Retinal pigment epithelial cell (primary cell): ENCODE measurements at regions not wholly inside any gene's neighbourhood (a gene's known extent, or its start where the extent isn't known, plus 50 kb on each side); places are given as distances from the start of the nearest gene placed in this dataset.

ENCODE experiments used
- DNase-seq: peaks from one replicate; pipeline ENCODE4 v3.0.0-alpha.2; 2010; ENCODE audit warnings: low read depth
- H3K4me3 ChIP-seq: 2 replicates; pipeline ENCODE4 v1.5.1; 2011; ENCODE audit warnings: mild to moderate bottlenecking, low read length, control low read depth, moderate library complexity
- TF ChIP-seq, protein P1 (sequence below): conservative IDR thresholded peaks from 2 replicates; pipeline ENCODE4 v1.5.1; 2011; ENCODE audit warnings: low read depth, low read length, control low read depth, inconsistent platforms

DNA sequence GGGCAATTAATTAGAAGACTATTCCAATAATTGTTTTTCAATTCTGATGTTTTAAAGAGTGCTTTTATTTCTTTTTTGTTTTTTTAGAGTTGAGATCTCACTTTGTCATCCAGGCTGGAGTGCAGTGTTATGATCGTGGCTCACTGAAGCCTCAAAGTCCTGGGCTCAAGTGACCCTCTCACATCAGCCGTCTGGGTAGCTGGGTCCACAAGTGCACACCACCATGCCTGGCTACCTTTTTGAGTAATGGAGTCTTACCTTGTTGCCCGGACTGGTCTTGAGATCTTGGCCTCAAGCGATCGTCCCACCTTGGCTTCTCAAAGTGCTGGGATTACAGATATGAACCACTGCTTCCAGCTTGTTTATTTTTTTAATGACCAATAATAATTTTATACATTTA is 207.8 kb downstream of the NDFIP2 start:
- DNase-seq = no peak
- no peak overlapping the region for H3K4me3 ChIP-seq
- TF ChIP-seq, protein P1, sequence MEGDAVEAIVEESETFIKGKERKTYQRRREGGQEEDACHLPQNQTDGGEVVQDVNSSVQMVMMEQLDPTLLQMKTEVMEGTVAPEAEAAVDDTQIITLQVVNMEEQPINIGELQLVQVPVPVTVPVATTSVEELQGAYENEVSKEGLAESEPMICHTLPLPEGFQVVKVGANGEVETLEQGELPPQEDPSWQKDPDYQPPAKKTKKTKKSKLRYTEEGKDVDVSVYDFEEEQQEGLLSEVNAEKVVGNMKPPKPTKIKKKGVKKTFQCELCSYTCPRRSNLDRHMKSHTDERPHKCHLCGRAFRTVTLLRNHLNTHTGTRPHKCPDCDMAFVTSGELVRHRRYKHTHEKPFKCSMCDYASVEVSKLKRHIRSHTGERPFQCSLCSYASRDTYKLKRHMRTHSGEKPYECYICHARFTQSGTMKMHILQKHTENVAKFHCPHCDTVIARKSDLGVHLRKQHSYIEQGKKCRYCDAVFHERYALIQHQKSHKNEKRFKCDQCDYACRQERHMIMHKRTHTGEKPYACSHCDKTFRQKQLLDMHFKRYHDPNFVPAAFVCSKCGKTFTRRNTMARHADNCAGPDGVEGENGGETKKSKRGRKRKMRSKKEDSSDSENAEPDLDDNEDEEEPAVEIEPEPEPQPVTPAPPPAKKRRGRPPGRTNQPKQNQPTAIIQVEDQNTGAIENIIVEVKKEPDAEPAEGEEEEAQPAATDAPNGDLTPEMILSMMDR = no peak

DNA sequence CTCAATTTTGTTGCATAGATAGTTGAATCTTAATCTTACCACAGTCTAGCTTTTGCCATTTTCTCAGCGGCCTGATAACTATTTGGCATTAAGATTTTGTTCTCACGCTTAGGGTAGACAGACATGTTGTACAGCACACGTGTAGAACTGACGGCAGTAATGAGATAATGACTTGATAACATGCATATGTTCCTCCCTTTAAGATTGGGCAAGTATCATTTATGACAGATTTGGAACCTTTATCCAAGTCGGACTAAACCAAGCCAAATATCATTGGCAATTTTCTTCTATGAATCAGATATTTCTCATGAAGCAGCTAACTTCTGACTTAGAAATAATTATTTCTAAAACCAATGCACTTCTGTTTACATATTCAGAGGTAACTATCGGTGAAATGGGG is 205.5 kb downstream of the NDFIP2 start:
- no peak for DNase-seq
- TF ChIP-seq, protein P1 = no peak

DNA sequence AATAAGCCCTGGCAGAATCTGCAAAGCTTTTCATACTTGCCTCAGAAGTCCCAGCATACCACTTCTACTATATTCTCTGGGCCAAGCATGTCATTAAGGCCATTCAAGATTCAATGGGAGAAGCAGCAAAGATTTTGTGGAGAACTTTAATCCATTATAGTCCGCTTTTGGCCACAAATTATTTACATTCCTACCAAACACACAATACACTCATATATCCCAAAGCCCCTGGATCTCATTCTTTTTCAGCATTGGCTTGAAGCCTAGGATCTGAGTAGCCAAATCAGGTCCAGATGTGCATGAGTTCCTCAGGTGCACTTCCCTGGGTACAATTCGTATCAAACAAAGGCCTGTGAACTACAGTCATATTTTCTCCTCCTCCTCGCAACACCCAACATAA is 203.4 kb downstream of the NDFIP2 start:
- no peak overlapping the region for H3K4me3 ChIP-seq
- DNase-seq = no peak
- TF ChIP-seq, protein P1 = no peak

More for the DNA sequence above, 205.5 kb downstream of the NDFIP2 start:
- H3K4me3 ChIP-seq = no peak overlapping the region

DNA sequence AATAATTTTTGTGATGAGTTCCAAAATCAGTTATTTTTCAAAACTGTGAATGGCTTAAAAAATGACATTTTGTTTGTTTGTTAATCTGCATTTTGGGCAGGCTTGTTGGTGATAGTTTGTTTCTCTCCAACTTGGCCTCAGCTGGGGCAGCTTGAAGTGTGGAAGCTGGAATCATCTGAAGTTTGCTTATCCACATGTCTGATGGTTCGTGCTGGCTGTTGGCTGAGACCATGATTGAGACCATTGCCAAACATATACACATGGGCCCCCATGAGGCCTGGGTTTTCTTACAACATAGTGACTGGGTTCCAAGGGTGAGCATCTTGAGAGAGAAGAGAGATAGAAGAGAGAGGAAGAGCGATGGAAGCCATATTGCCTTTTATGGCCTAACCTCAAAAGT is 201.2 kb downstream of the NDFIP2 start:
- DNase-seq = no peak

DNA sequence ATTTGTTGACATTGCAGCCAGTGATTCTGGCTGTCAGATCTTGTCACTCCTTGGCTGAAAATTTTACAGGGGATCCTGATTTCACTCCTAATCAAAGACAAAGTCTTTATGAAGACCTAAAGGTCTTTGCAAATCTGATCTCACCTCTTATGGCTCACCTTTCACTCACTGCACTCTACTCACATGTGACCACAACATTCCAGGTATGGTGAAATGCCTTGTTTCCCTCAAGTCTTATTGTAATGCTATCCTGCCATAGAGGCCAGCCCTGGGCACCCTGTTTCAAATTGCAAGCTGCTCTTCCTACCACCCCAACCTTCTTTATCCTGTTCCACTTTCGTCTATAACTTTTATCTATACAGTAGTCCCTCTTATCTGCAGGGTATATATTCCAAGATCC is 200.1 kb downstream of the NDFIP2 start:
- TF ChIP-seq, protein P1 = no peak
- H3K4me3 ChIP-seq = no peak overlapping the region
- DNase-seq = no peak

More for the DNA sequence above, 201.2 kb downstream of the NDFIP2 start:
- H3K4me3 ChIP-seq = no peak overlapping the region
- TF ChIP-seq, protein P1 = no peak

DNA sequence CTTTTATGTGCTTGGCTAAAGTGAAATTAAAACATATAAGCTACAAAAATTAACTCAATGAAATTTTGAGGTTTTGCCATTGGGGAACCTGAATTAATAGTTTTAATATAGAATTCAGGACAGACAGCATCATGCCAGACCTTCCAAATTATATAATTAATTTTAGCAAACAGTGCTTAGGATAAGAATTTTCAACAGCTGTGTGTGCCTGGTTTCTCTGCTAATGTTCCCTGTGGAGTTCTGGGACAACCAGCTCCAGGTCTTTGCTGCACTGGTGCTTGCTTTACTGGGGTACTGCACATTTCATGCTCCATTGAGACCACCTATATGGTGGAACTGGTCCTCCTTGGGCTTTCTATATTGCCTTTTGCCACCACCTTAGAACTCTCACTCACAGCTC is 199.5 kb downstream of the NDFIP2 start:
- TF ChIP-seq, protein P1 = no peak
- DNase-seq = no peak
- no peak overlapping the region for H3K4me3 ChIP-seq

DNA sequence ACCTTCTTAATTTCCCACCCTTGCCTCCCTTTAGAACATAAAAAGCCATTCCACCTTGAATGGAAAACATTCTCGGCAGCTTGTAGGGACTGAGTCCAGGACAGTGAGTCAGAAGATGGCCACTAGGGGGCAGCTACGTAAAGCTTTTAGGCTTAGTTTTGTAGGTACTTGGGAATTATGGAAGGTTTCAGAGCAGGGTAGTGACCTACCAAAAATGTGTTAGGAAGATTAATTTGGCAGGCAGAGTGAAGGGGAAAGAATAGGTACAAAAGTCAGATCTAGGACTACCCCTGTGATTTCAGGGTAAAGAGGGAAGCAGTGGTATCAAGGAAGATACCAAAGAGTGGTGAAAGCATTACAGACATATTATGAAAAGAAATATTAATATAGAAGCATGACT is 198.4 kb downstream of the NDFIP2 start:
- no peak overlapping the region for H3K4me3 ChIP-seq
- DNase-seq = peak; percentile 62
- TF ChIP-seq, protein P1 = peak; percentile 76
